Iris pigment epithelial cell (primary cell): ENCODE measurements at regions not wholly inside any gene's neighbourhood (a gene's known extent, or its start where the extent isn't known, plus 50 kb on each side); places are given as distances from the start of the nearest gene placed in this dataset.

Experiments used
- DNase-seq: peaks from one replicate; pipeline ENCODE4 v3.0.0-alpha.2; 2011; ENCODE audit warnings: low read depth

DNA sequence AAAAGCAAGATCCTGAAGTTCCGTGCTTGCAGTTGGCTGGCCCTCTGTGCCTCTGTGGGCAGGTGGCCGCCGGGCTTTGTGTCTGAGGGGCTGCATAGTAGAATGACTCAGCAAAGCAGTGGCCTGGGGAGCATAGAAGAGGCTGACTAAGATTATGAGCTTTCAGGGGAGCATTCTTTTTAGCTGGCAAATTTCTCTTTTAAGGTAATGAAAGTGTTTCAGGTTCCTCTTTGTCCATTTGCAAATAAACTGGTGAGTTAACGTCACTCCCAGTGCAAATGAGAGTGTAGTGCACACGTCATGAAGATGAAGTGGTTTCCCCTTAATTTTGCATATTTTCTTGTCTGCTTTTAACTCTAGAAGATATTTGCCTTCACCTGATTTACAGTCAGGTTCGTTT, 98.6 kb downstream of the BCL2L11 start:
- DNase-seq: peak; percentile 24

GRCh38 chr2:111219734-111220505, 99.2 kb downstream of the BCL2L11 start:
- DNase-seq: peak; percentile 37

GRCh38 chr2:111220962-111221361, 100.2 kb downstream of the BCL2L11 start:
- no peak for DNase-seq

GRCh38 chr2:111221701-111222100, 101.0 kb downstream of the BCL2L11 start:
- DNase-seq: no peak

- no peak for DNase-seq
Observed at GRCh38 chr2:111222204-111222866, 101.6 kb downstream of the BCL2L11 start.

DNA sequence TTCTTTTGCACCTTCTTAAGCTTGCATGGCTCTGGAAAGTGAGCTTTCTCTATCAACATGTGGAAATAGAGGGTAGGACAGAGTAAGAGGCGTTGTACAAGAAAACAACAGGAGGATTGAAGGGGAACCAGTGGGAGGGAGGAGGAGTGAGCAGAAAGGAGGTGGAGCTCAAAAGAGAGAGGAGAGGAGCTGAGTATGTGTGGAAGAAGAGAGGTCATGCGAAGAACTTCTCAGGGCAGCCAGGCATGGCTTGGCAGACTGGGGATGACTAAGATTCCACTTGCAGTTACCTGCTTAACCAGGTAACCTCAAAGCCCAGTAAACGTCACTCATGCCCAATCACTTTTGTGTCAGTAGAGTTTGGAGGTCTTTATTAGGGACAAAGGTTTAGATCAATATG, 105.1 kb downstream of the BCL2L11 start:
- DNase-seq: no peak

- DNase-seq: peak; percentile 48
Observed at GRCh38 chr2:111226876-111227700, 106.4 kb downstream of the BCL2L11 start.

DNA sequence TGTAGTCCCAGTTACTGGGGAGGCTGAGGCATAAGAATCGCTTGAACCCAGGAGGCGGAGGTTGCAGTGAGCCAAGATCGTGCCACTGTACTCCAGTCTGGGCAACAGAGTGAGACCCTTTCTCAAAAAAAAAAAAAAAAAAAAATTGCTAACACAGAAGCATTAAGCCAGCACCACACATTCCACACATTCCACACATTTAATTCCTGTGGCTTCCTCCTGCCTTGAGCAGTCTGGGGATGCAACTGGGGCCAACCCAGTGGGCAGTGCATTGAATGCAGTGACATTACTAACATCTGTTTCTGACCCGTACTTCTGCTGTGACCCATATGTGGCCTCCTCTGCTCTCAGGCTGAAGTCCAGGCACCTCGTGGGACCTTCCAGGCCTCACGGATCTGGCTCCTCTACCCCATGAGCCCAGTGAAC, 107.0 kb downstream of the BCL2L11 start:
- peak; percentile 77 for DNase-seq

- no peak for DNase-seq
Observed at GRCh38 chr2:111231532-111232252, 111.0 kb downstream of the BCL2L11 start.

GRCh38 chr2:111235192-111236015, 114.7 kb downstream of the BCL2L11 start:
- no peak for DNase-seq

GRCh38 chr2:111236025-111236424, 115.3 kb downstream of the BCL2L11 start:
- DNase-seq: no peak

GRCh38 chr2:111238296-111238695, 117.6 kb downstream of the BCL2L11 start:
- no peak for DNase-seq

DNA sequence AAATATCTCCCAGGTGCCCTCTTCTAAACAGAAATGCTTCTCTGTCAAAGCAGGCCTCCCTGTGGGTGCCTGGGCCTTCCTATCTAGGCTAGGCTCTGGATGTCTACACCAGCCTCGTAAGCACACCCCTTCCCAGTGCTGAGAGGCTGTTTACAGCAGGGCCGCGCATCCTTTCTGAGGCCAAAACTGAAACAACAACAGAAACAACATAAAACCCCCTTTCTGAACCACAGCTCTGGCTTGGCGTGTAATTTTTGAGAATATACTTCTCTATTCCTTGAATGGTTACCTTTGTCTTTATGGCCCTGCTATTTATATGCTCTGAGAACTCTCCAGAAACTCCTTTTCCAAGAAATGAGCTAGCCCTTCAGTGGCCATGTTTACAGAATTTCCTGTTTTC, 118.4 kb downstream of the BCL2L11 start:
- DNase-seq: no peak

DNA sequence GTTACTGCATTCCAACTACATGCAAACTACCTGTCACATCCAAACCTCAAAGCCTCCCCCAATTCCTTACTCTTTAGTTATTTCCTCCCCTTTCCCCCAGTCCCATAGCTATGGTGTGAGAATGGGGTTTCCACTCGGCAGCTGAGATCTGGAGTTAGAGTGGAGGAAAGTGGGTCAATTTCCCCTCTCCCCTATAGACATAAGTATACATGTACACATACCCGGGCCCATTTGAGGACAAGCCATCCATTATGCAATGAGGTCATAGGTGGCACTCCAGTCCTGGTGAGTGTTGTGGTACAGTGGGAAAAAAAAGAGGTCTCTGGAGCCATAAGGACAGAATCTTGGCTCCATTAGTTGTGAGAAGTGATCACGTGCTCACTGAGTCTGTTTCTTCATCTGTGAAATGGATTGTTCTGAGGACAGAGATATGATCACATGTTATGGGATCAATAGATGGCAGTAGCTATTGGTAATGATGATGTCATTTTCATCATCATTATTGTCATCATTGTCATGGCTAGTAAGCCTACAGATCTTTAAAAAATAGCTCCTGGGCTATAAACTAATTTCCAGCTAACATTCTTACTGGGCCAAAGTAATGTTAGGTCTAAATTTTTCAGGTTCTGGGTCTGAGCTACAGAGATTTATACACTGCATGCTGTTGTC, 119.0 kb downstream of the BCL2L11 start:
- no peak for DNase-seq

DNA sequence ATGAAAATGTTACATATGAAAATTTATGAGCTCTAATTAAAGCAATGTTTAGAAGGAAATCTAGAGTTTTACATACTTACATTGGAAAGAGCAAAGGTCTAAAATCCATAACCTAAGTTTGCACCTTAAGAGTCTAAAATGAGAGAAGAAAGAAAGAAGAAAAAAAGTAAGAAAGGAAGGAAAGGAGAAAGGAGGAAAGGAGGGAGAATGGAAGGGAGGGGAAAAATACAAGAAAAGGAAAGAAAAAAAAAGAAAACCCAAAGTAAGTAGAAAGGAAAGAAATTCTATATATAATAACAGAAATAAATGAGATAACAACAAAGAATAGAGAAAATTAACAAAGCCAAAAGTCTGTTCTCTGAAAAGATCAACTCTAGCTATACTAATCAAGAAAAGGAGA, 122.6 kb downstream of the BCL2L11 start:
- no peak for DNase-seq

DNA sequence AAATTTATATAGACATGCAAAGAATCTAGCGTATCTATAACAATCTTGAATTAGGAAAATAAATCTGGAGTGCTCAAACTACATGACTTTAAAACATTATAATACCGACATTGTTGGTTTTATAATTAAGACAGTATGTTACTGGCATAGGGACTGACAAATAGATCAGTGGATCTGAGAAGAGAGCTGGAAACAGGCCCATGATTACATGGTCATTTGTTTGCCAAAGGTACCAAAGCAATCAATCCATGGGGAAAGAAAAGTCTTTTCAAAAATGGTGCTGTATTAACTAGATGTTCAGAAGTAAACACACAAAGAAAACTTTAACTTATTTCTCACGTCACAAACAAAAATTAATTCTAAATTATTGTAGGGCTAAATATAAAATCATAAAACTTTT, 124.2 kb downstream of the BCL2L11 start:
- no peak for DNase-seq

DNA sequence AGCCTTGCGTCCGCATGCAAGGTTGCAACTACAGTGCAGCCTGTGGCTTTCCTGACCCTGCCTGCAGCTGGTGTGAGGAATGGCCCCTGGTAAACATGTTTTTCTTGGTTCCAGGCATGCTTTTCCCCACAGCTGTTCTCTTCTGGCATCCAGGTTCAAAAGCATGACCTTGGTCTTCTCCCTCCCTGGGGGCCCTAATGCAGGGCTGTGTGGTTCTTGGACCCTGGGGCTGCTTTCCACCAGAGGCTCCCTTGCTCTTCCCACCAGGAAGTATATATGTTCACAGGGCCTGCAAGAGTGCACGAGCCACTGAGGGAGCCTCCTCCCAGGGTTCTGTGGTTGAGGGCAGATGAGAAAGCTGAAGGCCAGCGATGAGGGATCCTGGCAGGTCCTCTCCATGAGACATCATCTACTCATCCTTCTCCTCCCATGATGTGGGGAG, 125.9 kb downstream of the BCL2L11 start:
- DNase-seq: no peak

GRCh38 chr2:111247491-111247890, 126.8 kb downstream of the BCL2L11 start:
- no peak for DNase-seq

DNA sequence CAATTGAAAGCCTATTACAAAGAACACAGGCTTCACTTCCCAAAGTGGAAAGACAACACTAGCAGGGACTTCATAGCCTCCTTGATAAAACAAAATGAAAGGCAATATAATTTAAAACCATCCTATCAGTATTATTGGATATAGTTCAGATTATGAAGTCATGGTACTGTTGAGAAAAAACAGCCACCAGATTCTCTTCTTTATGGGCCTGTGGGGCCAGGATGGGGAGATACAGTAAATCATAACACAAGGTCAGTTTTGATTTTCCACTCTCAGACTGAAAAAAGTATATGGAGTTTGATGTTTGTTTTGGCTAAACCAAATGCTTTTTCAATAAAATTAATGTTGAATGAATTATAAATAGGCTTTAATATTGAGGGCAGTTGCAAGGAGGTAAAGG, 129.1 kb downstream of the BCL2L11 start:
- no peak for DNase-seq

DNA sequence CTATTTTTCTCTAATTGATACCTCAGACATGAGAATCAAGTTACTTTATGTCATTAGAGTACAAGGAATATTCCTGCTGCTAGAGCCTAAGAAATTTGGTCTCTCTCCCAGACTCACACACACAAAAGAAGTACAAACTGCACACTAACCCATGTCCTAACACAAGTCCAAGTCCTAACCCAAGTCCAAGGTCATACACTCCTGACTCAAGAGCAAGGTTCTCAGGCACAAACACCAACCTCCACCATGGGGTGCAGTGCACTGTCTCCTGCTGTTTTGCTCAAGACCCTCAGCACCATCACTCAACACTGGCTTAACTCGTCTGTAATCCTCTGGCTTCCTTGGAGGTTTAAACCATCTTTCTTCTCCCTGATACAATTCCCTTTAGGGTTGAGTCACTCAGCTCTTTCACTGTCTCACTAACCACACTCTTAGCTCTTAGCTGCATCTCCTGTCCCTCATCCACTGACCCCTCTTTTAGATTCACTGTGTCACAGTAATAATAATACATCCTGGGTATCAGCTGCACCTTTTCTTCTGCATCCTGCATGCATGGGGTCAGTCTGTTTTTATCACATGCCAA, 129.8 kb downstream of the BCL2L11 start:
- peak; percentile 15 for DNase-seq
